ENCODE measurements at regions not wholly inside any gene's neighbourhood (a gene's known extent, or its start where the extent isn't known, plus 50 kb on each side); places are given as distances from the start of the nearest gene placed in this dataset.

GRCh38 chrX:78527263-78527662, 131.9 kb downstream of the RTL3 start (continued):
- TF ChIP-seq, protein P1, sequence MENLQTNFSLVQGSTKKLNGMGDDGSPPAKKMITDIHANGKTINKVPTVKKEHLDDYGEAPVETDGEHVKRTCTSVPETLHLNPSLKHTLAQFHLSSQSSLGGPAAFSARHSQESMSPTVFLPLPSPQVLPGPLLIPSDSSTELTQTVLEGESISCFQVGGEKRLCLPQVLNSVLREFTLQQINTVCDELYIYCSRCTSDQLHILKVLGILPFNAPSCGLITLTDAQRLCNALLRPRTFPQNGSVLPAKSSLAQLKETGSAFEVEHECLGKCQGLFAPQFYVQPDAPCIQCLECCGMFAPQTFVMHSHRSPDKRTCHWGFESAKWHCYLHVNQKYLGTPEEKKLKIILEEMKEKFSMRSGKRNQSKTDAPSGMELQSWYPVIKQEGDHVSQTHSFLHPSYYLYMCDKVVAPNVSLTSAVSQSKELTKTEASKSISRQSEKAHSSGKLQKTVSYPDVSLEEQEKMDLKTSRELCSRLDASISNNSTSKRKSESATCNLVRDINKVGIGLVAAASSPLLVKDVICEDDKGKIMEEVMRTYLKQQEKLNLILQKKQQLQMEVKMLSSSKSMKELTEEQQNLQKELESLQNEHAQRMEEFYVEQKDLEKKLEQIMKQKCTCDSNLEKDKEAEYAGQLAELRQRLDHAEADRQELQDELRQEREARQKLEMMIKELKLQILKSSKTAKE (IDR thresholded peaks at IDR 0.05; ENCODE audit: low read depth, poor library complexity, severe bottlenecking): no peak
- no peak for TF ChIP-seq SMC3 (IDR thresholded peaks at IDR 0.05; ENCODE audit: borderline replicate concordance, low read length)
- TF ChIP-seq, protein P2, sequence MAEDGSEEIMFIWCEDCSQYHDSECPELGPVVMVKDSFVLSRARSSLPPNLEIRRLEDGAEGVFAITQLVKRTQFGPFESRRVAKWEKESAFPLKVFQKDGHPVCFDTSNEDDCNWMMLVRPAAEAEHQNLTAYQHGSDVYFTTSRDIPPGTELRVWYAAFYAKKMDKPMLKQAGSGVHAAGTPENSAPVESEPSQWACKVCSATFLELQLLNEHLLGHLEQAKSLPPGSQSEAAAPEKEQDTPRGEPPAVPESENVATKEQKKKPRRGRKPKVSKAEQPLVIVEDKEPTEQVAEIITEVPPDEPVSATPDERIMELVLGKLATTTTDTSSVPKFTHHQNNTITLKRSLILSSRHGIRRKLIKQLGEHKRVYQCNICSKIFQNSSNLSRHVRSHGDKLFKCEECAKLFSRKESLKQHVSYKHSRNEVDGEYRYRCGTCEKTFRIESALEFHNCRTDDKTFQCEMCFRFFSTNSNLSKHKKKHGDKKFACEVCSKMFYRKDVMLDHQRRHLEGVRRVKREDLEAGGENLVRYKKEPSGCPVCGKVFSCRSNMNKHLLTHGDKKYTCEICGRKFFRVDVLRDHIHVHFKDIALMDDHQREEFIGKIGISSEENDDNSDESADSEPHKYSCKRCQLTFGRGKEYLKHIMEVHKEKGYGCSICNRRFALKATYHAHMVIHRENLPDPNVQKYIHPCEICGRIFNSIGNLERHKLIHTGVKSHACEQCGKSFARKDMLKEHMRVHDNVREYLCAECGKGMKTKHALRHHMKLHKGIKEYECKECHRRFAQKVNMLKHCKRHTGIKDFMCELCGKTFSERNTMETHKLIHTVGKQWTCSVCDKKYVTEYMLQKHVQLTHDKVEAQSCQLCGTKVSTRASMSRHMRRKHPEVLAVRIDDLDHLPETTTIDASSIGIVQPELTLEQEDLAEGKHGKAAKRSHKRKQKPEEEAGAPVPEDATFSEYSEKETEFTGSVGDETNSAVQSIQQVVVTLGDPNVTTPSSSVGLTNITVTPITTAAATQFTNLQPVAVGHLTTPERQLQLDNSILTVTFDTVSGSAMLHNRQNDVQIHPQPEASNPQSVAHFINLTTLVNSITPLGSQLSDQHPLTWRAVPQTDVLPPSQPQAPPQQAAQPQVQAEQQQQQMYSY (CRISPR knock-in tag; IDR thresholded peaks at IDR 0.05): no peak
- TF ChIP-seq POLR2AphosphoS5 (IDR thresholded peaks at IDR 0.05; ENCODE audit: low read length): no peak
- TF ChIP-seq, protein P3, sequence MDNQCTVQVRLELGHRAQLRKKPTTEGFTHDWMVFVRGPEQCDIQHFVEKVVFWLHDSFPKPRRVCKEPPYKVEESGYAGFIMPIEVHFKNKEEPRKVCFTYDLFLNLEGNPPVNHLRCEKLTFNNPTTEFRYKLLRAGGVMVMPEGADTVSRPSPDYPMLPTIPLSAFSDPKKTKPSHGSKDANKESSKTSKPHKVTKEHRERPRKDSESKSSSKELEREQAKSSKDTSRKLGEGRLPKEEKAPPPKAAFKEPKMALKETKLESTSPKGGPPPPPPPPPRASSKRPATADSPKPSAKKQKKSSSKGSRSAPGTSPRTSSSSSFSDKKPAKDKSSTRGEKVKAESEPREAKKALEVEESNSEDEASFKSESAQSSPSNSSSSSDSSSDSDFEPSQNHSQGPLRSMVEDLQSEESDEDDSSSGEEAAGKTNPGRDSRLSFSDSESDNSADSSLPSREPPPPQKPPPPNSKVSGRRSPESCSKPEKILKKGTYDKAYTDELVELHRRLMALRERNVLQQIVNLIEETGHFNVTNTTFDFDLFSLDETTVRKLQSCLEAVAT (IDR thresholded peaks at IDR 0.05): no peak
- no peak for TF ChIP-seq PKNOX1 (IDR thresholded peaks at IDR 0.05)
- TF ChIP-seq ZNF24 (IDR thresholded peaks at IDR 0.05): no peak
